H9 (cell line): ENCODE measurements at regions not wholly inside any gene's neighbourhood (a gene's known extent, or its start where the extent isn't known, plus 50 kb on each side); places are given as distances from the start of the nearest gene placed in this dataset.

Experiments
- DNase-seq: peaks from one replicate; pipeline ENCODE4 v3.0.0-alpha.2; 2017
- H2AFZ ChIP-seq: one replicate; pipeline ENCODE4 v1.6.1; 2013; ENCODE audit warnings: mild to moderate bottlenecking, low read length, control low read depth, moderate library complexity
- H2AK5ac ChIP-seq: 2 replicates; pipeline ENCODE4 v1.6.1; 2013; ENCODE audit warnings: low read length, control low read depth, mixed read lengths; ENCODE audit not compliant: insufficient read length
- H2BK120ac ChIP-seq: one replicate; pipeline ENCODE4 v1.6.1; 2013; ENCODE audit warnings: low read depth, mild to moderate bottlenecking, low read length, control low read depth, inconsistent platforms; ENCODE audit not compliant: poor library complexity, severe bottlenecking
- H2BK12ac ChIP-seq: 2 replicates; pipeline ENCODE4 v1.6.1; 2013; ENCODE audit warnings: low read length, control low read depth, mixed read lengths, low read depth; ENCODE audit not compliant: insufficient read length
- H2BK15ac ChIP-seq: 2 replicates; pipeline ENCODE4 v1.6.1; 2013; ENCODE audit warnings: low read depth, low read length, control low read depth
- H2BK20ac ChIP-seq: one replicate; pipeline ENCODE4 v1.6.1; 2013; ENCODE audit warnings: low read depth, mild to moderate bottlenecking, low read length, control low read depth, inconsistent platforms; ENCODE audit not compliant: poor library complexity, severe bottlenecking
- H2BK5ac ChIP-seq: 2 replicates; pipeline ENCODE4 v1.6.1; 2013; ENCODE audit warnings: low read length, control low read depth, mixed read lengths; ENCODE audit not compliant: insufficient read length
- H3K14ac ChIP-seq: 2 replicates; pipeline ENCODE4 v1.6.1; 2013; ENCODE audit warnings: low read length, control low read depth; ENCODE audit not compliant: insufficient read depth
- H3K18ac ChIP-seq: 2 replicates; pipeline ENCODE4 v1.6.1; 2013; ENCODE audit warnings: low read depth, mild to moderate bottlenecking, mixed read lengths, low read length, control low read depth; ENCODE audit not compliant: insufficient read length
- H3K23ac ChIP-seq: 2 replicates; pipeline ENCODE4 v1.6.1; 2013; ENCODE audit warnings: low read length, control low read depth, mixed read lengths, low read depth; ENCODE audit not compliant: insufficient read length
- H3K23me2 ChIP-seq: 2 replicates; pipeline ENCODE4 v1.6.1; 2013; ENCODE audit warnings: low read depth, mild to moderate bottlenecking, mixed read lengths, low read length, control low read depth; ENCODE audit not compliant: insufficient read length, poor library complexity, severe bottlenecking
- H3K27ac ChIP-seq: 2 replicates; pipeline ENCODE4 v1.5.1; 2013; ENCODE audit warnings: low read length, control low read depth, mixed read lengths, low read depth; ENCODE audit not compliant: insufficient read length
- H3K27me3 ChIP-seq: 2 replicates; pipeline ENCODE4 v1.6.1; 2013; ENCODE audit warnings: low read length, control low read depth, inconsistent platforms; ENCODE audit not compliant: insufficient read depth
- H3K4ac ChIP-seq: 2 replicates; pipeline ENCODE4 v1.6.1; 2013; ENCODE audit warnings: low read depth, mild to moderate bottlenecking, control low read depth, inconsistent platforms, low read length, moderate library complexity
- H3K4me1 ChIP-seq: 2 replicates; pipeline ENCODE4 v1.6.1; 2013; ENCODE audit warnings: low read length, control low read depth, inconsistent platforms; ENCODE audit not compliant: insufficient read depth
- H3K4me2 ChIP-seq: 2 replicates; pipeline ENCODE4 v1.6.1; 2013; ENCODE audit warnings: low read length, control low read depth, mixed read lengths; ENCODE audit not compliant: insufficient read length, insufficient read depth
- H3K56ac ChIP-seq: 2 replicates; pipeline ENCODE4 v1.6.1; 2013; ENCODE audit warnings: low read depth, mild to moderate bottlenecking, mixed read lengths, low read length, control low read depth; ENCODE audit not compliant: insufficient read length
- H3K79me1 ChIP-seq: 2 replicates; pipeline ENCODE4 v1.6.1; 2013; ENCODE audit warnings: low read depth, mild to moderate bottlenecking, moderate library complexity, low read length, control low read depth, inconsistent platforms; ENCODE audit not compliant: insufficient read depth, poor library complexity, severe bottlenecking
- H3K79me2 ChIP-seq: 2 replicates; pipeline ENCODE4 v1.6.1; 2013; ENCODE audit warnings: low read length, control low read depth, inconsistent platforms; ENCODE audit not compliant: insufficient read depth
- H3K9ac ChIP-seq: 2 replicates; pipeline ENCODE4 v1.6.1; 2013; ENCODE audit warnings: low read length, control low read depth, mixed read lengths; ENCODE audit not compliant: insufficient read length; ENCODE audit errors: extremely low read depth
- H3K9me3 ChIP-seq: one replicate; pipeline ENCODE4 v1.6.1; 2013; ENCODE audit warnings: low read depth, low read length, inconsistent platforms; ENCODE audit not compliant: control insufficient read depth
- H3T11ph ChIP-seq: one replicate; pipeline ENCODE4 v1.6.1; 2013; ENCODE audit warnings: mild to moderate bottlenecking, low read length, control low read depth, inconsistent platforms
- H4K20me1 ChIP-seq: one replicate; pipeline ENCODE4 v1.6.1; 2013; ENCODE audit not compliant: control insufficient read depth, insufficient read length, insufficient read depth
- H4K5ac ChIP-seq: 2 replicates; pipeline ENCODE4 v1.6.1; 2013; ENCODE audit warnings: low read depth, mild to moderate bottlenecking, mixed read lengths, low read length, control low read depth; ENCODE audit not compliant: insufficient read length
- H4K8ac ChIP-seq: replicated peaks from 2 replicates; pipeline ENCODE4 v1.6.1; 2013; ENCODE audit warnings: low read length, control low read depth, mixed read lengths, low read depth; ENCODE audit not compliant: insufficient read length
- H4K91ac ChIP-seq: 2 replicates; pipeline ENCODE4 v1.6.1; 2013; ENCODE audit warnings: low read depth, mild to moderate bottlenecking, moderate library complexity, mixed read lengths, low read length, control low read depth; ENCODE audit not compliant: insufficient read length
- H3K27ac Mint-ChIP-seq, 3 experiments: 2 replicates in 2 of 3; 3 replicates in 1 of 3; pipeline ENCODE4 v1.8.0; 2020 to 2021; ENCODE audit warnings: mixed read lengths in 3 of 3, mild to moderate bottlenecking in 1 of 3, moderate library complexity in 1 of 3
- H3K27me3 Mint-ChIP-seq: 2 replicates; pipeline ENCODE4 v1.8.0; 2021; ENCODE audit warnings: low read depth, mild to moderate bottlenecking, moderate library complexity, mixed read lengths
- H3K36me3 Mint-ChIP-seq, 3 experiments: 2 replicates in 2 of 3; 3 replicates in 1 of 3; pipeline ENCODE4 v1.8.0; 2020 to 2021; ENCODE audit warnings: low read depth in 3 of 3, mixed read lengths in 3 of 3; ENCODE audit not compliant: insufficient read depth in 1 of 3
- H3K4me1 Mint-ChIP-seq, 2 experiments: 2 replicates each; pipeline ENCODE4 v1.8.0; 2020; ENCODE audit warnings: mixed read lengths in 2 of 2
- H3K4me3 Mint-ChIP-seq, 2 experiments: 2 replicates in 1 of 2; 3 replicates in 1 of 2; pipeline ENCODE4 v1.8.0; 2020 to 2021; ENCODE audit warnings: mild to moderate bottlenecking in 2 of 2, mixed read lengths in 2 of 2, moderate library complexity in 1 of 2
- H3K9me3 Mint-ChIP-seq, 2 experiments: 2 replicates in 1 of 2; 3 replicates in 1 of 2; pipeline ENCODE4 v1.8.0; 2020; ENCODE audit warnings: mild to moderate bottlenecking in 2 of 2, mixed read lengths in 2 of 2, moderate library complexity in 1 of 2
- WGBS: extraction: QIAGEN DNeasy Blood & Tissue Kit; methylation state at CpG from one replicate; pipeline ENCODE4 v1.1.7; 2013; ENCODE audit warnings: missing lambda C conversion rate, low lambda C conversion rate, mixed read lengths; ENCODE audit not compliant: insufficient read length; ENCODE audit errors: extremely low coverage; 5-methylcytosine and 5-hydroxymethylcytosine counted together
- TF ChIP-seq, protein P1 (sequence below): fragments of 200-600 bp; sonication (generic); conservative IDR thresholded peaks from 3 replicates; pipeline ENCODE4 v1.8.0; 2021; ENCODE audit warnings: antibody characterized with exemption, mild to moderate bottlenecking

DNA sequence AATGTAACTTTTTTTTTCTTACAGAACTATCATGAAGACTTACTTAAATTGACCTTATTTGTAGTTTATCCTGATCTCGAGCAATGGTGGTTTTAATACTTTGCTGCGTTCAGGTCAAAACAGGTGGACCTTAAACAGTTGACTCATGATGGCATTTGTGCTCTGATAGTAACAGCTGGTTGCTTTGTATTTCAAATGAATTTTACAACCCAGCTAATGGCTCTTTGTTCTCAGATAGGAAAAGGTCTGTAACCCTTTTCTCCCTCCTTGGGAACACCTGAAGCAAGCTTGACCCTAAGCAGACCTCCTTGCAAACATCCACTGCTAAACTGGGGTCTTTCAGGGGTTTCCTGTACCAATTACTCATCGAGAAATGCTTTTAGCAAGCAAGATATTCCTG is 79.2 kb downstream of the F11 start:
- H3K27me3 ChIP-seq = peaks cover 36% of the 10 kb centered on the region; the same call in 1 of the 2 replicates

More for the DNA sequence above, 79.2 kb downstream of the F11 start:
- H3K36me3 Mint-ChIP-seq = no peaks in the 10 kb centered on the region
- Histone ChIP-seq H3K56ac (no peak overlapping the region), H3K79me2 (no peaks in the 10 kb centered on the region), H3T11ph (no peak overlapping the region), H3K23ac (no peak overlapping the region), H2BK5ac (no peak overlapping the region), H3K9me3 (no peaks in the 10 kb centered on the region), H3K79me1 (no peaks in the 10 kb centered on the region), H2BK120ac (no peak overlapping the region), H3K4me2 (no peak overlapping the region), H3K4ac (no peak overlapping the region), H3K18ac (no peak overlapping the region), H3K14ac (no peak overlapping the region), H4K91ac (no peak overlapping the region), H2BK15ac (no peak overlapping the region), H4K5ac (no peak overlapping the region), H2AFZ (no peak overlapping the region), H3K27ac (no peak overlapping the region), H3K4me1 (peaks cover 2% of the 10 kb centered on the region; the same call in 1 of the 2 replicates), H4K20me1 (no peaks in the 10 kb centered on the region), H3K23me2 (no peaks in the 10 kb centered on the region), H2BK20ac (no peak overlapping the region), H3K9ac (no peak overlapping the region), H2AK5ac (no peak overlapping the region), H2BK12ac (no peak overlapping the region), H4K8ac (no peak overlapping the region)
- peaks cover 98% of the 10 kb centered on the region for H3K27me3 Mint-ChIP-seq
- no peak for DNase-seq
- WGBS = no CpG with 5 or more reads among the region's 3 CpGs
- no peak overlapping the region for H3K4me3 Mint-ChIP-seq
- H3K9me3 Mint-ChIP-seq = no peaks in the 10 kb centered on the region; a peak in 2 of 5 replicates
- H3K4me1 Mint-ChIP-seq = peaks cover 11 to 12% of the 10 kb centered on the region in 2 experiments
- H3K27ac Mint-ChIP-seq = no peak overlapping the region
- TF ChIP-seq, protein P1, sequence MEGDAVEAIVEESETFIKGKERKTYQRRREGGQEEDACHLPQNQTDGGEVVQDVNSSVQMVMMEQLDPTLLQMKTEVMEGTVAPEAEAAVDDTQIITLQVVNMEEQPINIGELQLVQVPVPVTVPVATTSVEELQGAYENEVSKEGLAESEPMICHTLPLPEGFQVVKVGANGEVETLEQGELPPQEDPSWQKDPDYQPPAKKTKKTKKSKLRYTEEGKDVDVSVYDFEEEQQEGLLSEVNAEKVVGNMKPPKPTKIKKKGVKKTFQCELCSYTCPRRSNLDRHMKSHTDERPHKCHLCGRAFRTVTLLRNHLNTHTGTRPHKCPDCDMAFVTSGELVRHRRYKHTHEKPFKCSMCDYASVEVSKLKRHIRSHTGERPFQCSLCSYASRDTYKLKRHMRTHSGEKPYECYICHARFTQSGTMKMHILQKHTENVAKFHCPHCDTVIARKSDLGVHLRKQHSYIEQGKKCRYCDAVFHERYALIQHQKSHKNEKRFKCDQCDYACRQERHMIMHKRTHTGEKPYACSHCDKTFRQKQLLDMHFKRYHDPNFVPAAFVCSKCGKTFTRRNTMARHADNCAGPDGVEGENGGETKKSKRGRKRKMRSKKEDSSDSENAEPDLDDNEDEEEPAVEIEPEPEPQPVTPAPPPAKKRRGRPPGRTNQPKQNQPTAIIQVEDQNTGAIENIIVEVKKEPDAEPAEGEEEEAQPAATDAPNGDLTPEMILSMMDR = no peak
